WTC11 (cell line): ENCODE measurements at regions not wholly inside any gene's neighbourhood (a gene's known extent, or its start where the extent isn't known, plus 50 kb on each side); places are given as distances from the start of the nearest gene placed in this dataset.

Source experiments
- ATAC-seq: fragments of 200-7000 bp; cut with Tn5 transposase; 2 replicates; pipeline ENCODE4 v1.10.0; 2021; ENCODE audit warnings: mild to moderate bottlenecking, moderate library complexity
- CTCF ChIA-PET: fragments of 300-600 bp; sonication (Branson Sonifier 250); formaldehyde crosslinking; loops from one replicate; lab custom pipeline; 2021; ENCODE audit warnings: antibody characterized with exemption; lab: Charles Lee
- POLR2A ChIA-PET: fragments of 350-600 bp; sonication (Branson Sonifier 250); formaldehyde crosslinking; loops from one replicate; lab custom pipeline; 2021; ENCODE audit warnings: antibody characterized with exemption; lab: Charles Lee
- DNase-seq: peaks from one replicate; pipeline ENCODE4 v3.0.0; 2021; ENCODE audit warnings: low spot score
- H3K27ac Mint-ChIP-seq: 2 replicates; pipeline ENCODE4 v1.8.0; 2021; ENCODE audit warnings: mixed read lengths
- H3K27me3 Mint-ChIP-seq: 2 replicates; pipeline ENCODE4 v1.8.0; 2021; ENCODE audit warnings: low read depth, mild to moderate bottlenecking, moderate library complexity, mixed read lengths
- H3K36me3 Mint-ChIP-seq: 2 replicates; pipeline ENCODE4 v1.8.0; 2021; ENCODE audit warnings: mixed read lengths
- H3K4me1 Mint-ChIP-seq: 2 replicates; pipeline ENCODE4 v1.8.0; 2022; ENCODE audit warnings: mixed read lengths
- H3K4me3 Mint-ChIP-seq: 2 replicates; pipeline ENCODE4 v1.8.0; 2021; ENCODE audit warnings: mild to moderate bottlenecking, moderate library complexity, mixed read lengths
- H3K9me3 Mint-ChIP-seq: 2 replicates; pipeline ENCODE4 v1.8.0; 2021; ENCODE audit warnings: mixed read lengths
- CREM ChIP-seq: sonication (generic); formaldehyde crosslinking; IDR thresholded peaks from 2 replicates; pipeline ENCODE4 v1.8.1; 2022; ENCODE audit warnings: mild to moderate bottlenecking, missing genetic modification reagents, moderate library complexity
- FOXP1 ChIP-seq: sonication (generic); formaldehyde crosslinking; IDR thresholded peaks from 2 replicates; pipeline ENCODE4 v1.8.0; 2022; ENCODE audit warnings: missing genetic modification reagents, mild to moderate bottlenecking, moderate library complexity, borderline replicate concordance
- HMGA2 ChIP-seq: fragments of 250-450 bp; sonication (Bioruptor Pico); IDR thresholded peaks from 2 replicates; pipeline ENCODE4 v1.4.0; 2021; ENCODE audit warnings: mild to moderate bottlenecking, moderate library complexity
- MXD4 ChIP-seq: fragments of 250-450 bp; sonication (Bioruptor Pico); IDR thresholded peaks from 2 replicates; pipeline ENCODE4 v1.8.0; 2021; ENCODE audit warnings: mild to moderate bottlenecking, moderate library complexity, borderline replicate concordance
- NFE2L1 ChIP-seq: sonication (generic); formaldehyde crosslinking; IDR thresholded peaks from 2 replicates; pipeline ENCODE4 v1.8.1; 2023; ENCODE audit warnings: missing genetic modification reagents
- PRDM15 ChIP-seq: sonication (generic); formaldehyde crosslinking; IDR thresholded peaks from 2 replicates; pipeline ENCODE4 v1.8.0; 2022; ENCODE audit warnings: missing genetic modification reagents
- RELA ChIP-seq: sonication (generic); formaldehyde crosslinking; IDR thresholded peaks from 2 replicates; pipeline ENCODE4 v1.8.1; 2022; ENCODE audit warnings: missing genetic modification reagents, mild to moderate bottlenecking, borderline replicate concordance
- SP1 ChIP-seq: sonication (generic); formaldehyde crosslinking; conservative IDR thresholded peaks from 2 replicates; pipeline ENCODE4 v1.8.1; 2022; ENCODE audit warnings: missing genetic modification reagents
- STAT6 ChIP-seq: sonication (generic); formaldehyde crosslinking; conservative IDR thresholded peaks from 2 replicates; pipeline ENCODE4 v1.8.1; 2023; ENCODE audit warnings: mild to moderate bottlenecking, low read depth, missing genetic modification reagents, moderate library complexity
- ZNF396 ChIP-seq: fragments of 250-450 bp; sonication (Bioruptor Pico); IDR thresholded peaks from 2 replicates; pipeline ENCODE4 v1.8.0; 2021; ENCODE audit warnings: mild to moderate bottlenecking, moderate library complexity, borderline replicate concordance
- ZNF423 ChIP-seq: fragments of 250-450 bp; sonication (Bioruptor Pico); IDR thresholded peaks from 2 replicates; pipeline ENCODE4 v2.1.2; 2022; ENCODE audit warnings: mild to moderate bottlenecking, moderate library complexity
- ZNF512 ChIP-seq: sonication (generic); formaldehyde crosslinking; IDR thresholded peaks from 2 replicates; pipeline ENCODE4 v1.8.1; 2022; ENCODE audit warnings: missing genetic modification reagents, borderline replicate concordance
- TF ChIP-seq, protein P1 (sequence below): fragments of 250-450 bp; sonication (Bioruptor Pico); IDR thresholded peaks from 2 replicates; pipeline ENCODE4 v1.8.0; 2021; ENCODE audit warnings: mild to moderate bottlenecking
- TF ChIP-seq, protein P2 (sequence below): sonication (generic); formaldehyde crosslinking; IDR thresholded peaks from 2 replicates; pipeline ENCODE4 v1.8.0; 2022; ENCODE audit warnings: mild to moderate bottlenecking, missing genetic modification reagents
- TF ChIP-seq, protein P3 (sequence below): sonication (generic); formaldehyde crosslinking; IDR thresholded peaks from 2 replicates; pipeline ENCODE4 v1.8.1; 2023; ENCODE audit warnings: mild to moderate bottlenecking, missing genetic modification reagents, moderate library complexity
- TF ChIP-seq, protein P4 (sequence below): sonication (generic); formaldehyde crosslinking; IDR thresholded peaks from 2 replicates; pipeline ENCODE4 v1.8.1; 2023; ENCODE audit warnings: mild to moderate bottlenecking, missing genetic modification reagents, moderate library complexity
- TF ChIP-seq, protein P5 (sequence below): sonication (generic); formaldehyde crosslinking; IDR thresholded peaks from 2 replicates; pipeline ENCODE4 v1.8.1; 2022; ENCODE audit warnings: low read depth, missing genetic modification reagents, borderline replicate concordance

GRCh38 chr1:115430441-115431158 is 92.6 kb upstream of the NGF start:
- Mint-ChIP-seq H3K4me3 (no peak overlapping the region), H3K4me1 (peaks cover under 1% of the 10 kb centered on the region), H3K27me3 (no peaks in the 10 kb centered on the region), H3K36me3 (no peaks in the 10 kb centered on the region), H3K9me3 (no peaks in the 10 kb centered on the region), H3K27ac (no peak overlapping the region)
- POLR2A ChIA-PET, result no interaction called here
- TF ChIP-seq, protein P1, sequence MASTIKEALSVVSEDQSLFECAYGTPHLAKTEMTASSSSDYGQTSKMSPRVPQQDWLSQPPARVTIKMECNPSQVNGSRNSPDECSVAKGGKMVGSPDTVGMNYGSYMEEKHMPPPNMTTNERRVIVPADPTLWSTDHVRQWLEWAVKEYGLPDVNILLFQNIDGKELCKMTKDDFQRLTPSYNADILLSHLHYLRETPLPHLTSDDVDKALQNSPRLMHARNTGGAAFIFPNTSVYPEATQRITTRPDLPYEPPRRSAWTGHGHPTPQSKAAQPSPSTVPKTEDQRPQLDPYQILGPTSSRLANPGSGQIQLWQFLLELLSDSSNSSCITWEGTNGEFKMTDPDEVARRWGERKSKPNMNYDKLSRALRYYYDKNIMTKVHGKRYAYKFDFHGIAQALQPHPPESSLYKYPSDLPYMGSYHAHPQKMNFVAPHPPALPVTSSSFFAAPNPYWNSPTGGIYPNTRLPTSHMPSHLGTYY (CRISPR knock-in tag), result no peak
- TF ChIP-seq, protein P2, sequence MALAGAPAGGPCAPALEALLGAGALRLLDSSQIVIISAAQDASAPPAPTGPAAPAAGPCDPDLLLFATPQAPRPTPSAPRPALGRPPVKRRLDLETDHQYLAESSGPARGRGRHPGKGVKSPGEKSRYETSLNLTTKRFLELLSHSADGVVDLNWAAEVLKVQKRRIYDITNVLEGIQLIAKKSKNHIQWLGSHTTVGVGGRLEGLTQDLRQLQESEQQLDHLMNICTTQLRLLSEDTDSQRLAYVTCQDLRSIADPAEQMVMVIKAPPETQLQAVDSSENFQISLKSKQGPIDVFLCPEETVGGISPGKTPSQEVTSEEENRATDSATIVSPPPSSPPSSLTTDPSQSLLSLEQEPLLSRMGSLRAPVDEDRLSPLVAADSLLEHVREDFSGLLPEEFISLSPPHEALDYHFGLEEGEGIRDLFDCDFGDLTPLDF (CRISPR knock-in tag), result no peak
- TF ChIP-seq, protein P3, sequence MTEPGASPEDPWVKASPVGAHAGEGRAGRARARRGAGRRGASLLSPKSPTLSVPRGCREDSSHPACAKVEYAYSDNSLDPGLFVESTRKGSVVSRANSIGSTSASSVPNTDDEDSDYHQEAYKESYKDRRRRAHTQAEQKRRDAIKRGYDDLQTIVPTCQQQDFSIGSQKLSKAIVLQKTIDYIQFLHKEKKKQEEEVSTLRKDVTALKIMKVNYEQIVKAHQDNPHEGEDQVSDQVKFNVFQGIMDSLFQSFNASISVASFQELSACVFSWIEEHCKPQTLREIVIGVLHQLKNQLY, result no peak
- TF ChIP-seq ZNF512 (CRISPR knock-in tag), result no peak
- CTCF ChIA-PET, result no interaction called here
- DNase-seq (no peak), ATAC-seq (no peak)

GRCh38 chr1:115429884-115430283 is 91.8 kb upstream of the NGF start:
- ChIA-PET CTCF (no interaction called here), POLR2A (no interaction called here)
- no peaks in the 10 kb centered on the region for H3K27me3 Mint-ChIP-seq
- TF ChIP-seq, protein P4, sequence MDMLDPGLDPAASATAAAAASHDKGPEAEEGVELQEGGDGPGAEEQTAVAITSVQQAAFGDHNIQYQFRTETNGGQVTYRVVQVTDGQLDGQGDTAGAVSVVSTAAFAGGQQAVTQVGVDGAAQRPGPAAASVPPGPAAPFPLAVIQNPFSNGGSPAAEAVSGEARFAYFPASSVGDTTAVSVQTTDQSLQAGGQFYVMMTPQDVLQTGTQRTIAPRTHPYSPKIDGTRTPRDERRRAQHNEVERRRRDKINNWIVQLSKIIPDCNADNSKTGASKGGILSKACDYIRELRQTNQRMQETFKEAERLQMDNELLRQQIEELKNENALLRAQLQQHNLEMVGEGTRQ (CRISPR knock-in tag), result no peak
- TF ChIP-seq RELA (no peak), FOXP1 (CRISPR knock-in tag) (no peak), SP1 (CRISPR knock-in tag) (no peak), ZNF423 (no peak), HMGA2 (no peak), STAT6 (CRISPR knock-in tag) (no peak), NFE2L1 (no peak), ZNF396 (CRISPR knock-in tag) (no peak), PRDM15 (CRISPR knock-in tag) (no peak), MXD4 (no peak), CREM (CRISPR knock-in tag) (no peak)
- TF ChIP-seq, protein P5, sequence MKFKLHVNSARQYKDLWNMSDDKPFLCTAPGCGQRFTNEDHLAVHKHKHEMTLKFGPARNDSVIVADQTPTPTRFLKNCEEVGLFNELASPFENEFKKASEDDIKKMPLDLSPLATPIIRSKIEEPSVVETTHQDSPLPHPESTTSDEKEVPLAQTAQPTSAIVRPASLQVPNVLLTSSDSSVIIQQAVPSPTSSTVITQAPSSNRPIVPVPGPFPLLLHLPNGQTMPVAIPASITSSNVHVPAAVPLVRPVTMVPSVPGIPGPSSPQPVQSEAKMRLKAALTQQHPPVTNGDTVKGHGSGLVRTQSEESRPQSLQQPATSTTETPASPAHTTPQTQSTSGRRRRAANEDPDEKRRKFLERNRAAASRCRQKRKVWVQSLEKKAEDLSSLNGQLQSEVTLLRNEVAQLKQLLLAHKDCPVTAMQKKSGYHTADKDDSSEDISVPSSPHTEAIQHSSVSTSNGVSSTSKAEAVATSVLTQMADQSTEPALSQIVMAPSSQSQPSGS (CRISPR knock-in tag), result no peak
- H3K36me3 Mint-ChIP-seq, result no peaks in the 10 kb centered on the region
- H3K27ac Mint-ChIP-seq, result no peak overlapping the region
- no peaks in the 10 kb centered on the region for H3K9me3 Mint-ChIP-seq
- H3K4me1 Mint-ChIP-seq, result no peaks in the 10 kb centered on the region
- no peak for DNase-seq
- no peak overlapping the region for H3K4me3 Mint-ChIP-seq
- no peak for ATAC-seq
